IMR-90 (cell line): ENCODE measurements at regions not wholly inside any gene's neighbourhood (a gene's known extent, or its start where the extent isn't known, plus 50 kb on each side); places are given as distances from the start of the nearest gene placed in this dataset.
A peak's percentile ranks its signal among the peaks of the same experiment; 100 is the strongest.

Experiments
- ATAC-seq: fragments of 200-7000 bp; cut with Tn5 transposase; 2 replicates; pipeline ENCODE4 v1.9.1; 2020; ENCODE audit warnings: low read depth, mild to moderate bottlenecking, moderate library complexity
- BruUV-seq: library from RNA; stranded (reverse); fragments of 400-500 nt; replicated peaks from 2 replicates; lab custom pipeline; 2021; lab: Mats Ljungman, UMichigan
- CTCF ChIA-PET: fragments of 300-600 bp; formaldehyde crosslinking; extraction: SDS; loops from one replicate; lab custom pipeline; 2021; ENCODE audit warnings: antibody characterized with exemption; lab: Yijun Ruan, JAX
- POLR2A ChIA-PET: fragments of 300-600 bp; sonication (Branson Sonifier 250); formaldehyde crosslinking; loops from one replicate; lab custom pipeline; 2022; ENCODE audit warnings: antibody characterized with exemption; ENCODE audit not compliant: unreplicated experiment; lab: Charles Lee
- DNase-seq: peaks from one replicate; pipeline ENCODE4 v3.0.0; 2013
- H2AFZ ChIP-seq: replicated peaks from 2 replicates; pipeline ENCODE3; 2013; ENCODE audit warnings: low read length, mild to moderate bottlenecking; ENCODE audit not compliant: poor library complexity
- H2AK5ac ChIP-seq: 2 replicates; pipeline ENCODE4 v1.6.1; 2013; ENCODE audit warnings: low read depth, low read length, inconsistent platforms
- H2AK9ac ChIP-seq: replicated peaks from 2 replicates; pipeline ENCODE3; 2013; ENCODE audit warnings: mild to moderate bottlenecking, low read depth, low read length, moderate library complexity; ENCODE audit not compliant: poor library complexity
- H2BK120ac ChIP-seq: 2 replicates; pipeline ENCODE4 v1.6.1; 2013; ENCODE audit warnings: low read depth, low read length, inconsistent platforms
- H2BK15ac ChIP-seq: 3 replicates; pipeline ENCODE4 v1.6.1; 2013; ENCODE audit warnings: low read depth, low read length, inconsistent platforms
- H2BK20ac ChIP-seq: 2 replicates; pipeline ENCODE4 v1.6.1; 2013; ENCODE audit warnings: low read depth, mild to moderate bottlenecking, inconsistent platforms, low read length, moderate library complexity
- H2BK5ac ChIP-seq: 2 replicates; pipeline ENCODE4 v1.6.1; 2013; ENCODE audit warnings: mild to moderate bottlenecking, low read depth, low read length, inconsistent platforms; ENCODE audit not compliant: poor library complexity, severe bottlenecking
- H3K14ac ChIP-seq: replicated peaks from 2 replicates; pipeline ENCODE4 v1.6.1; 2013; ENCODE audit warnings: low read depth, low read length, inconsistent platforms
- H3K18ac ChIP-seq: 2 replicates; pipeline ENCODE4 v1.6.1; 2013; ENCODE audit warnings: low read depth, low read length, control low read depth
- H3K23ac ChIP-seq: 2 replicates; pipeline ENCODE4 v1.6.1; 2013; ENCODE audit warnings: low read depth, low read length, inconsistent platforms
- H3K27ac ChIP-seq: 2 replicates; pipeline ENCODE4 v1.5.1; 2013; ENCODE audit warnings: mild to moderate bottlenecking, control low read depth, low read length; ENCODE audit not compliant: insufficient read depth
- H3K27me3 ChIP-seq: 2 replicates; pipeline ENCODE4 v1.6.1; 2013; ENCODE audit warnings: low read length; ENCODE audit not compliant: control insufficient read depth, insufficient read depth
- H3K36me3 ChIP-seq: 2 replicates; pipeline ENCODE4 v1.6.1; 2013; ENCODE audit warnings: low read length, mixed read lengths; ENCODE audit not compliant: control insufficient read depth, insufficient read depth
- H3K4ac ChIP-seq: 2 replicates; pipeline ENCODE4 v1.6.1; 2013; ENCODE audit warnings: low read depth, low read length, inconsistent platforms
- H3K4me1 ChIP-seq: 2 replicates; pipeline ENCODE4 v1.6.1; 2013; ENCODE audit warnings: low read length, mixed read lengths; ENCODE audit not compliant: control insufficient read depth, insufficient read depth
- H3K4me2 ChIP-seq: 2 replicates; pipeline ENCODE4 v1.6.1; 2013; ENCODE audit warnings: low read depth, mild to moderate bottlenecking, control low read depth, low read length, moderate library complexity
- H3K4me3 ChIP-seq: 2 replicates; pipeline ENCODE4 v1.5.1; 2013; ENCODE audit warnings: low read depth, mild to moderate bottlenecking, control low read depth, low read length, moderate library complexity; ENCODE audit not compliant: insufficient read depth
- H3K56ac ChIP-seq: 2 replicates; pipeline ENCODE4 v1.6.1; 2013; ENCODE audit warnings: low read length, inconsistent platforms; ENCODE audit not compliant: insufficient read depth; ENCODE audit errors: extremely low read depth
- H3K79me1 ChIP-seq, 2 experiments: 2 replicates each; pipeline ENCODE4 v1.6.1; 2013; ENCODE audit warnings: low read length in 2 of 2, inconsistent platforms in 1 of 2, low read depth in 1 of 2
- H3K9ac ChIP-seq: 2 replicates; pipeline ENCODE4 v1.6.1; 2013; ENCODE audit warnings: low read depth, low read length, control low read depth
- H3K9me1 ChIP-seq: 2 replicates; pipeline ENCODE4 v1.6.1; 2013; ENCODE audit warnings: low read length, inconsistent platforms; ENCODE audit not compliant: insufficient read depth
- H3K9me3 ChIP-seq: 2 replicates; pipeline ENCODE4 v1.6.1; 2013; ENCODE audit warnings: low read length; ENCODE audit not compliant: control insufficient read depth, insufficient read depth
- H4K20me1 ChIP-seq: 2 replicates; pipeline ENCODE4 v1.6.1; 2013; ENCODE audit warnings: low read length, inconsistent platforms; ENCODE audit not compliant: insufficient read depth
- H4K5ac ChIP-seq: 2 replicates; pipeline ENCODE4 v1.6.1; 2013; ENCODE audit warnings: mild to moderate bottlenecking, low read depth, low read length, control low read depth
- H4K8ac ChIP-seq, 2 experiments: 2 replicates each; pipeline ENCODE4 v1.6.1; 2013; ENCODE audit warnings: low read depth in 2 of 2, low read length in 2 of 2, control low read depth in 1 of 2, inconsistent platforms in 1 of 2
- H4K91ac ChIP-seq: 2 replicates; pipeline ENCODE4 v1.6.1; 2013; ENCODE audit warnings: low read depth, low read length, inconsistent platforms; ENCODE audit not compliant: insufficient read depth
- CEBPB ChIP-seq: IDR thresholded peaks from 2 replicates; pipeline ENCODE4 v1.6.1; 2012; ENCODE audit warnings: low read depth, low read length, improper control_type of control experiment
- CHD1 ChIP-seq: IDR thresholded peaks from 2 replicates; pipeline ENCODE4 v1.6.1; 2012; ENCODE audit warnings: low read depth, low read length, improper control_type of control experiment
- FOS ChIP-seq: fragments of 150-350 bp; IDR thresholded peaks from 2 replicates; pipeline ENCODE4 v1.6.1; 2016; ENCODE audit warnings: low read depth, low read length
- WGBS, 2 experiments: methylation state at CpG; one replicate each; pipeline versions ENCODE4 v1.1.5 to v1.1.7; 2013; ENCODE audit warnings: missing lambda C conversion rate in 2 of 2; ENCODE audit not compliant: insufficient read length in 1 of 2; ENCODE audit errors: extremely low coverage in 2 of 2; 5-methylcytosine and 5-hydroxymethylcytosine counted together
- dilution Hi-C: fragments of 300-500 bp; cut with HindIII; formaldehyde crosslinking; loops from one replicate; pipeline ENCODE4 v1.14.3; 2018; ENCODE audit warnings: low sequenced_read_pairs; ENCODE audit not compliant: unreplicated experiment
- in situ Hi-C: fragments of 300-500 bp; cut with MboI; formaldehyde crosslinking; loops from 3 replicates; pipeline ENCODE4 v1.14.3; 2019; ENCODE audit warnings: low sequenced_read_pairs, inconsistent platforms, mixed read lengths
- intact Hi-C: fragments of 100-400 bp; cut with micrococcal nuclease; formaldehyde crosslinking; loops from 2 replicates; pipeline ENCODE4 v1.10.0; 2022

DNA sequence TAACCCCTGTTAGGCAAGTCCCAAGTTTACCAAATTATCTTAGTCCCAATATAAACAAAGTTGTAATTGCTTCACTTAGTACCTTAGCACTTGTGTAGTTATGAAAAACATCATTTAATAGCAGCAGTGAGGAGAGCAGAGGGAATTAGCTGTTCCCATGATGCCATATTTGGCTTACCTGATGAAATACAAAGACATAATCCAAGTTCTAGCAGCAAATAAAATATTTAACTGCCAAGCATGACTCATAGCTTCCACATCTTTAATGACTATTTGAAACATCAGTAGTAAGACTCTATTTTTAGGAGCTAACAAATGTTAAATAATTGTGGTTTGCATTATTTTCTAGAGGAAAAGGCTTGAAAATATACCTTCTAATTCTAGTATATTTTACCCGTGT, 94.0 kb upstream of the MCHR2 start:
- Histone ChIP-seq H2BK20ac (no peak overlapping the region), H3K4ac (no peak overlapping the region), H2BK15ac (no peak overlapping the region), H3K27me3 (peaks cover under 1% of the 10 kb centered on the region), H2BK120ac (no peak overlapping the region), H3K4me1 (no peaks in the 10 kb centered on the region), H3K9me1 (no peaks in the 10 kb centered on the region), H3K27ac (no peak overlapping the region), H3K23ac (no peak overlapping the region), H3K4me3 (no peak overlapping the region), H3K9ac (no peak overlapping the region), H3K56ac (no peak overlapping the region), H3K14ac (no peak overlapping the region), H3K36me3 (no peaks in the 10 kb centered on the region), H3K18ac (no peak overlapping the region), H2AFZ (no peak overlapping the region), H4K20me1 (no peaks in the 10 kb centered on the region), H4K5ac (no peak overlapping the region), H2AK5ac (no peak overlapping the region), H2BK5ac (no peak overlapping the region), H3K79me1 (no peaks in the 10 kb centered on the region), H3K4me2 (no peak overlapping the region), H4K8ac (no peak overlapping the region), H4K91ac (no peak overlapping the region), H3K9me3 (no peaks in the 10 kb centered on the region), H2AK9ac (no peak overlapping the region)
- ChIA-PET POLR2A (interaction anchor here (0.6 kb wide), 1 partner anchor 24 kb away, joined by 4 read pairs; no protein-coding TSS in a partner anchor), CTCF (interaction anchor here (0.9 to 1.5 kb wide), 2 partner anchors 9 to 10 kb away, joined by 3 to 5 read pairs; no protein-coding TSS in a partner anchor)
- in situ Hi-C loops: no loop called here
- no peak; the same call in 1 of the 2 replicates for ATAC-seq
- peak; percentile 73 for DNase-seq
- dilution Hi-C loops: no loop called here
- TF ChIP-seq FOS (peak; percentile 52; the same call in 1 of the 2 replicates), CHD1 (no peak), CEBPB (peak; percentile 76)
- no CpG with 5 or more reads among the region's 1 CpG for WGBS, 2 experiments
- BruUV-seq: no TSS peak
- intact Hi-C loops: no loop called here
